ENCODE measurements at regions not wholly inside any gene's neighbourhood (a gene's known extent, or its start where the extent isn't known, plus 50 kb on each side); places are given as distances from the start of the nearest gene placed in this dataset.

- no peak for TF ChIP-seq ZFP30 (CRISPR knock-in tag; IDR thresholded peaks at IDR 0.05)
- no peak for TF ChIP-seq ZNF8 (CRISPR knock-in tag; IDR thresholded peaks at IDR 0.05)
- TF ChIP-seq ISL1 (CRISPR knock-in tag; IDR thresholded peaks at IDR 0.05), result no peak
- TF ChIP-seq CREB5 (CRISPR knock-in tag; IDR thresholded peaks at IDR 0.05; ENCODE audit: low read depth), result no peak
- TF ChIP-seq SNAI2 (CRISPR knock-in tag; IDR thresholded peaks at IDR 0.05), result no peak
- no peak for TF ChIP-seq ZNF70 (CRISPR knock-in tag; IDR thresholded peaks at IDR 0.05)
- TF ChIP-seq POU6F1 (CRISPR knock-in tag; IDR thresholded peaks at IDR 0.05; ENCODE audit: borderline replicate concordance, low read depth), result no peak
- TF ChIP-seq RARB (CRISPR knock-in tag; IDR thresholded peaks at IDR 0.05), result no peak
- TF ChIP-seq ZC3H10 (CRISPR knock-in tag; IDR thresholded peaks at IDR 0.05), result no peak
- no peak for TF ChIP-seq TCF4 (CRISPR knock-in tag; IDR thresholded peaks at IDR 0.05; ENCODE audit: borderline replicate concordance)
- no peak for TF ChIP-seq ZFP3 (CRISPR knock-in tag; IDR thresholded peaks at IDR 0.05)
- TF ChIP-seq TOX (CRISPR knock-in tag; IDR thresholded peaks at IDR 0.05; ENCODE audit: borderline replicate concordance), result no peak
- no peak for TF ChIP-seq PATZ1 (CRISPR knock-in tag; IDR thresholded peaks at IDR 0.05; ENCODE audit: borderline replicate concordance)
- no peak for TF ChIP-seq GLIS3 (CRISPR knock-in tag; IDR thresholded peaks at IDR 0.05)
Measured at GRCh38 chr2:176599796-176600485, 330.7 kb downstream of the MTX2 start.
